ENCODE measurements at regions not wholly inside any gene's neighbourhood (a gene's known extent, or its start where the extent isn't known, plus 50 kb on each side); places are given as distances from the start of the nearest gene placed in this dataset.

GRCh38 chr2:138390316-138390945 lies 111.1 kb upstream of the SPOPL start:
- CTCF ChIA-PET, result interaction anchor here (1.3 kb wide), 1 partner anchor 16 kb away, joined by 3 read pairs; no protein-coding TSS in a partner anchor
- Histone ChIP-seq H3K4me1 (ENCODE audit: control extremely low read depth in 1 of 4, control insufficient read depth in 4 of 4, insufficient read depth in 4 of 4, low read length in 3 of 4) (no peaks in the 10 kb centered on the region), H3K9me3 (ENCODE audit: control extremely low read depth in 1 of 5, control insufficient read depth in 4 of 5, insufficient read depth in 2 of 5, low read depth in 1 of 5, low read length in 4 of 5) (no peaks in the 10 kb centered on the region), H3K36me3 (ENCODE audit: control insufficient read depth in 4 of 4, insufficient read depth in 4 of 4, low read length in 3 of 4) (no peaks in the 10 kb centered on the region), H3K27me3 (replicated peaks in 2 of 5; ENCODE audit: control insufficient read depth in 4 of 5, insufficient read depth in 5 of 5, low read length in 4 of 5) (no peaks in the 10 kb centered on the region), H3K4me3 (ENCODE audit: control insufficient read depth in 1 of 7, extremely low read depth in 1 of 7, insufficient read depth in 4 of 7, low read depth in 2 of 7, low read length in 6 of 7) (no peak overlapping the region), H3K27ac (ENCODE audit: insufficient read depth in 1 of 2, low read depth in 1 of 2, low read length in 2 of 2, poor library complexity in 1 of 2, severe bottlenecking in 2 of 2) (no peak overlapping the region)
- DNase-seq, result no peak
- POLR2A ChIA-PET, result no interaction called here
- 97% methylated on average over 5 of the region's 7 CpGs for WGBS (ENCODE audit: insufficient coverage)

DNA sequence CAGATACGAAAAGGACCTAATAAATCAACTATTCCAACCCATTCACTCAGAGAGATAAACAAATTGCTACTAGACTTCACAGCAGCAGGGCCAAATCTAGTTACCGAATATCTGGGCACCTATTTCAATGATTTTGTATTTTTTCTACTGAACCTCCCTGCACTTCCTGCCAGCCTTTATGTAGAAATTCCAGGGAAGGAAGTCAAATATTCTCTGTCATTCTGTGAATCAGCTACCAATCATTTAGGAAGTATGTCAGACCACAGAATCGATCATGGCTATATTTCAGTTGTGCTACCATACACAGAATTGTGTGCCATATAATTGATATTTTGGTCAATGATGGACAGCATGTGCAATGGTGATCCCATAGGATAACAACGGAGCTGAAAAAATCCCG lies 109.6 kb upstream of the SPOPL start:
- CTCF ChIA-PET, result no interaction called here
- Histone ChIP-seq H3K27ac (ENCODE audit: insufficient read depth in 1 of 2, low read depth in 1 of 2, low read length in 2 of 2, poor library complexity in 1 of 2, severe bottlenecking in 2 of 2) (no peak overlapping the region), H3K4me3 (ENCODE audit: control insufficient read depth in 1 of 7, extremely low read depth in 1 of 7, insufficient read depth in 4 of 7, low read depth in 2 of 7, low read length in 6 of 7) (no peak overlapping the region)

DNA sequence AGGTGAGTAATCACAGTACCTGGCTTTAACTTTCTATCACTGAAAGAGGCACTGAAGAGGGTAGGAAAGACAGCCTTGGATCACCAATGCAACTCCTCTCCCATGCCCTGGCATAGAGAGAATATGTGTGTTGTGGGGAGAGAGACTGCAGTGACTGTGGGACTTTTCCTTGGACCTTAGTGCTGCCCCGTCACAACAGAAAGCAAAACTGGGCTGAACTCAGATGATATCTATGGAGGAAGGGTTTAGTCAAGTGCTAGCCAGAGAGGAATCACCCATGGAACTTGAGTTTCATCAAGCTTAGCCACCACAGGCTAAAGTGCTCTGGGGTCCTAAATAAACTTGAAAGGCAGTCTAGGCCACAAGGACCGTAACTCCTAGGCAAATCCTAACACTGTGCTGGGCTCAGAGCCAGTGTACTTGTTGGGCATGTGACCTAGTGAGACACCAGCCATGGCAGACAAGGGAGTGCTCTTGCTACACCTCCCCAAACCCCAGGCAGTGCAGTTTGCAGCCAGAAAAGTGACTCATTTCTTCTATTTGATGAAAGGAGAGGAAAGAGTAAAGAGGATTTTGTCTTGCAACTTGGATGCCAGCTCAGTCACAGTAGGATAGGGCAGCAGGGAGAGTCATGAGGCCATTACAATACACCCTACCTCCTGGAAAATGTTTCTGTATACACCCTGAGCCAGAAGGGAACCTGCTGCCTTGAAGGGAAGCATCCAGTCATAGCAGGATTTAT lies 105.8 kb upstream of the SPOPL start:
- H3K27ac ChIP-seq (ENCODE audit: insufficient read depth in 1 of 2, low read depth in 1 of 2, low read length in 2 of 2, poor library complexity in 1 of 2, severe bottlenecking in 2 of 2), result no peak overlapping the region
- POLR2A ChIA-PET, result no interaction called here
- CTCF ChIA-PET, result no interaction called here
- H3K36me3 ChIP-seq (ENCODE audit: control insufficient read depth in 4 of 4, insufficient read depth in 4 of 4, low read length in 3 of 4), result no peaks in the 10 kb centered on the region
- H3K4me1 ChIP-seq (ENCODE audit: control extremely low read depth in 1 of 4, control insufficient read depth in 4 of 4, insufficient read depth in 4 of 4, low read length in 3 of 4), result no peaks in the 10 kb centered on the region
- WGBS (ENCODE audit: insufficient coverage), result 96% methylated on average over 2 of the region's 2 CpGs
- no peak overlapping the region for H3K4me3 ChIP-seq (ENCODE audit: control insufficient read depth in 1 of 7, extremely low read depth in 1 of 7, insufficient read depth in 4 of 7, low read depth in 2 of 7, low read length in 6 of 7)
- H3K9me3 ChIP-seq (ENCODE audit: control extremely low read depth in 1 of 5, control insufficient read depth in 4 of 5, insufficient read depth in 2 of 5, low read depth in 1 of 5, low read length in 4 of 5), result peaks cover 0 to 6% (median 0%) of the 10 kb centered on the region in 5 experiments
- H3K27me3 ChIP-seq (replicated peaks in 2 of 5; ENCODE audit: control insufficient read depth in 4 of 5, insufficient read depth in 5 of 5, low read length in 4 of 5), result no peaks in the 10 kb centered on the region
- DNase-seq, result no peak

More for the DNA sequence above, 109.6 kb upstream of the SPOPL start:
- Histone ChIP-seq H3K9me3 (ENCODE audit: control extremely low read depth in 1 of 5, control insufficient read depth in 4 of 5, insufficient read depth in 2 of 5, low read depth in 1 of 5, low read length in 4 of 5) (peaks cover 0 to 3% (median 0%) of the 10 kb centered on the region in 5 experiments), H3K27me3 (replicated peaks in 2 of 5; ENCODE audit: control insufficient read depth in 4 of 5, insufficient read depth in 5 of 5, low read length in 4 of 5) (no peaks in the 10 kb centered on the region), H3K36me3 (ENCODE audit: control insufficient read depth in 4 of 4, insufficient read depth in 4 of 4, low read length in 3 of 4) (no peaks in the 10 kb centered on the region), H3K4me1 (ENCODE audit: control extremely low read depth in 1 of 4, control insufficient read depth in 4 of 4, insufficient read depth in 4 of 4, low read length in 3 of 4) (no peaks in the 10 kb centered on the region)
- no peak for DNase-seq
- WGBS (ENCODE audit: insufficient coverage), result 94% methylated on average over 2 of the region's 5 CpGs
- POLR2A ChIA-PET, result no interaction called here

GRCh38 chr2:138396843-138397242 lies 104.7 kb upstream of the SPOPL start:
- POLR2A ChIA-PET, result no interaction called here
- no peaks in the 10 kb centered on the region for H3K4me1 ChIP-seq (ENCODE audit: control extremely low read depth in 1 of 4, control insufficient read depth in 4 of 4, insufficient read depth in 4 of 4, low read length in 3 of 4)

GRCh38 chr2:138403431-138403927 lies 98.1 kb upstream of the SPOPL start:
- ChIA-PET CTCF (no interaction called here), POLR2A (no interaction called here)
- no peak for DNase-seq
- Histone ChIP-seq H3K4me3 (ENCODE audit: control insufficient read depth in 1 of 7, extremely low read depth in 1 of 7, insufficient read depth in 4 of 7, low read depth in 2 of 7, low read length in 6 of 7) (no peak overlapping the region), H3K27me3 (replicated peaks in 2 of 5; ENCODE audit: control insufficient read depth in 4 of 5, insufficient read depth in 5 of 5, low read length in 4 of 5) (no peaks in the 10 kb centered on the region), H3K36me3 (ENCODE audit: control insufficient read depth in 4 of 4, insufficient read depth in 4 of 4, low read length in 3 of 4) (no peaks in the 10 kb centered on the region), H3K9me3 (ENCODE audit: control extremely low read depth in 1 of 5, control insufficient read depth in 4 of 5, insufficient read depth in 2 of 5, low read depth in 1 of 5, low read length in 4 of 5) (peaks cover 0 to 3% (median 2%) of the 10 kb centered on the region in 5 experiments), H3K27ac (ENCODE audit: insufficient read depth in 1 of 2, low read depth in 1 of 2, low read length in 2 of 2, poor library complexity in 1 of 2, severe bottlenecking in 2 of 2) (no peak overlapping the region), H3K4me1 (ENCODE audit: control extremely low read depth in 1 of 4, control insufficient read depth in 4 of 4, insufficient read depth in 4 of 4, low read length in 3 of 4) (no peaks in the 10 kb centered on the region)
- WGBS (ENCODE audit: insufficient coverage), result 94% methylated on average over 5 of the region's 5 CpGs

More at GRCh38 chr2:138396843-138397242, 104.7 kb upstream of the SPOPL start:
- Histone ChIP-seq H3K9me3 (ENCODE audit: control extremely low read depth in 1 of 5, control insufficient read depth in 4 of 5, insufficient read depth in 2 of 5, low read depth in 1 of 5, low read length in 4 of 5) (peaks cover 0 to 9% (median 0%) of the 10 kb centered on the region in 5 experiments), H3K4me3 (ENCODE audit: control insufficient read depth in 1 of 7, extremely low read depth in 1 of 7, insufficient read depth in 4 of 7, low read depth in 2 of 7, low read length in 6 of 7) (no peak overlapping the region), H3K27me3 (replicated peaks in 2 of 5; ENCODE audit: control insufficient read depth in 4 of 5, insufficient read depth in 5 of 5, low read length in 4 of 5) (no peaks in the 10 kb centered on the region), H3K36me3 (ENCODE audit: control insufficient read depth in 4 of 4, insufficient read depth in 4 of 4, low read length in 3 of 4) (no peaks in the 10 kb centered on the region), H3K27ac (ENCODE audit: insufficient read depth in 1 of 2, low read depth in 1 of 2, low read length in 2 of 2, poor library complexity in 1 of 2, severe bottlenecking in 2 of 2) (no peak overlapping the region)
- no peak for DNase-seq
- CTCF ChIA-PET, result no interaction called here
- 100% methylated on average over 2 of the region's 3 CpGs for WGBS (ENCODE audit: insufficient coverage)

DNA sequence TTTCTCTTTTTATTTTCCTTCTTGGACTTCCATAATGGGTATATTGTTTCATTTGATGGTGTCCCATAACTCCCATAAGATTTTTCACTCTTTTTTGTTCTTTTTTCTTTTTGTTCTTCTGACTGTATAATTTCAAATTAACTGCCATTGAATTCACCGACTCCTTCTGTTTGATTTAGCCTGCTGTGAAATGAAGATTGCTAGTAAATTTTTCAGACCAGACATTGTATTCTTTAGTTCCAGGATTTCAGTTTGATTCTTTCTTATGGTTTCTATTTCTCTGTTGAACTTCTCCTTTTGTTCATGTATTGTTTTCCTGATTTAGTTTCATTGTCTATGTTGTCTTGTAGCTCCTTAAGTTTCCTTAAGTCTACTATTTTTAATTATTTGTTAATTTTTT lies 87.6 kb upstream of the SPOPL start:
- Histone ChIP-seq H3K36me3 (ENCODE audit: control insufficient read depth in 4 of 4, insufficient read depth in 4 of 4, low read length in 3 of 4) (peaks cover 0 to 2% (median 0%) of the 10 kb centered on the region in 4 experiments), H3K9me3 (ENCODE audit: control extremely low read depth in 1 of 5, control insufficient read depth in 4 of 5, insufficient read depth in 2 of 5, low read depth in 1 of 5, low read length in 4 of 5) (peaks cover 2 to 30% (median 7%) of the 10 kb centered on the region in 5 experiments), H3K4me3 (ENCODE audit: control insufficient read depth in 1 of 7, extremely low read depth in 1 of 7, insufficient read depth in 4 of 7, low read depth in 2 of 7, low read length in 6 of 7) (no peak overlapping the region), H3K27me3 (replicated peaks in 2 of 5; ENCODE audit: control insufficient read depth in 4 of 5, insufficient read depth in 5 of 5, low read length in 4 of 5) (no peaks in the 10 kb centered on the region), H3K4me1 (ENCODE audit: control extremely low read depth in 1 of 4, control insufficient read depth in 4 of 4, insufficient read depth in 4 of 4, low read length in 3 of 4) (no peaks in the 10 kb centered on the region), H3K27ac (ENCODE audit: insufficient read depth in 1 of 2, low read depth in 1 of 2, low read length in 2 of 2, poor library complexity in 1 of 2, severe bottlenecking in 2 of 2) (no peak overlapping the region)
- ChIA-PET POLR2A (no interaction called here), CTCF (interaction anchor here (1.1 kb wide), 1 partner anchor 10 kb away, joined by 3 read pairs; no protein-coding TSS in a partner anchor)
- peak in 2 of 3 donors; percentile 5 to 13 for DNase-seq
- no CpG with 5 or more reads among the region's 1 CpG for WGBS (ENCODE audit: insufficient coverage)

GRCh38 chr2:138415985-138416384 lies 85.6 kb upstream of the SPOPL start:
- 100% methylated on average over 3 of the region's 5 CpGs for WGBS (ENCODE audit: insufficient coverage)
- peaks cover 2 to 28% (median 7%) of the 10 kb centered on the region in 5 experiments for H3K9me3 ChIP-seq (ENCODE audit: control extremely low read depth in 1 of 5, control insufficient read depth in 4 of 5, insufficient read depth in 2 of 5, low read depth in 1 of 5, low read length in 4 of 5)
- no peak overlapping the region for H3K4me3 ChIP-seq (ENCODE audit: control insufficient read depth in 1 of 7, extremely low read depth in 1 of 7, insufficient read depth in 4 of 7, low read depth in 2 of 7, low read length in 6 of 7)
- ChIA-PET CTCF (no interaction called here), POLR2A (interaction anchor here (0.9 kb wide), 1 partner anchor 58 kb away, joined by 4 read pairs; no protein-coding TSS in a partner anchor)
- no peaks in the 10 kb centered on the region for H3K4me1 ChIP-seq (ENCODE audit: control extremely low read depth in 1 of 4, control insufficient read depth in 4 of 4, insufficient read depth in 4 of 4, low read length in 3 of 4)
- DNase-seq, result no peak
- H3K36me3 ChIP-seq (ENCODE audit: control insufficient read depth in 4 of 4, insufficient read depth in 4 of 4, low read length in 3 of 4), result peaks cover 0 to 2% (median 0%) of the 10 kb centered on the region in 4 experiments
- H3K27ac ChIP-seq (ENCODE audit: insufficient read depth in 1 of 2, low read depth in 1 of 2, low read length in 2 of 2, poor library complexity in 1 of 2, severe bottlenecking in 2 of 2), result no peak overlapping the region
- no peaks in the 10 kb centered on the region for H3K27me3 ChIP-seq (replicated peaks in 2 of 5; ENCODE audit: control insufficient read depth in 4 of 5, insufficient read depth in 5 of 5, low read length in 4 of 5)
